GM12875 (cell line): ENCODE measurements at regions not wholly inside any gene's neighbourhood (a gene's known extent, or its start where the extent isn't known, plus 50 kb on each side); places are given as distances from the start of the nearest gene placed in this dataset.

Experiments
- H3K4me3 ChIP-seq: one replicate; pipeline ENCODE4 v1.5.1; 2011; ENCODE audit warnings: low read depth, low read length, control low read depth
- TF ChIP-seq, protein P1 (sequence below): IDR thresholded peaks from 2 replicates; pipeline ENCODE4 v1.5.1; 2011; ENCODE audit warnings: low read depth, mild to moderate bottlenecking, control low read depth, inconsistent platforms, low read length, moderate library complexity, borderline replicate concordance; ENCODE audit not compliant: insufficient read depth

- TF ChIP-seq, protein P1, sequence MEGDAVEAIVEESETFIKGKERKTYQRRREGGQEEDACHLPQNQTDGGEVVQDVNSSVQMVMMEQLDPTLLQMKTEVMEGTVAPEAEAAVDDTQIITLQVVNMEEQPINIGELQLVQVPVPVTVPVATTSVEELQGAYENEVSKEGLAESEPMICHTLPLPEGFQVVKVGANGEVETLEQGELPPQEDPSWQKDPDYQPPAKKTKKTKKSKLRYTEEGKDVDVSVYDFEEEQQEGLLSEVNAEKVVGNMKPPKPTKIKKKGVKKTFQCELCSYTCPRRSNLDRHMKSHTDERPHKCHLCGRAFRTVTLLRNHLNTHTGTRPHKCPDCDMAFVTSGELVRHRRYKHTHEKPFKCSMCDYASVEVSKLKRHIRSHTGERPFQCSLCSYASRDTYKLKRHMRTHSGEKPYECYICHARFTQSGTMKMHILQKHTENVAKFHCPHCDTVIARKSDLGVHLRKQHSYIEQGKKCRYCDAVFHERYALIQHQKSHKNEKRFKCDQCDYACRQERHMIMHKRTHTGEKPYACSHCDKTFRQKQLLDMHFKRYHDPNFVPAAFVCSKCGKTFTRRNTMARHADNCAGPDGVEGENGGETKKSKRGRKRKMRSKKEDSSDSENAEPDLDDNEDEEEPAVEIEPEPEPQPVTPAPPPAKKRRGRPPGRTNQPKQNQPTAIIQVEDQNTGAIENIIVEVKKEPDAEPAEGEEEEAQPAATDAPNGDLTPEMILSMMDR = no peak
- H3K4me3 ChIP-seq = no peak overlapping the region
Observed at GRCh38 chr6:6922166-6922565, 185.6 kb upstream of the RREB1 start.

- TF ChIP-seq, protein P1 = no peak
- H3K4me3 ChIP-seq = no peak overlapping the region
Observed at GRCh38 chr6:6923605-6924004, 184.2 kb upstream of the RREB1 start.

DNA sequence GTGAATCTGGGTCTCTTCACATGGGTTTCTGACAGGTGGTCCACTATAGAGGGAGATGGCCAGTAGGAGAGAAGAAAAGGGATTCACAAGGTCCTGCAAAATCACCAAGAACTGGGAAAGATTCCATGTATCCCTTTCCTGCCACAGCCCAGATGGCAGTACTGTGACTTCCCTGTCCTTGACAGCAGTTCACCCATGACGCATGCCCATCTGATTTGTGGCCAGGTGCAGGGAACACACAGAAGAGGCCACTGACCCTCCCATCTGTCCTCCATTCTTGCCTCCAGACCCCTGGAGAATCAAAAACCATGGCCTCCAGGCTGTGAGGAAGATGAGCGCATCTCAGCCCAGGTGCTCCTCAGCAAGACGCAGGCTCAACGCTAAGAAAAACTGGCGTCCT is 183.1 kb upstream of the RREB1 start:
- TF ChIP-seq, protein P1 = no peak
- no peak overlapping the region for H3K4me3 ChIP-seq

DNA sequence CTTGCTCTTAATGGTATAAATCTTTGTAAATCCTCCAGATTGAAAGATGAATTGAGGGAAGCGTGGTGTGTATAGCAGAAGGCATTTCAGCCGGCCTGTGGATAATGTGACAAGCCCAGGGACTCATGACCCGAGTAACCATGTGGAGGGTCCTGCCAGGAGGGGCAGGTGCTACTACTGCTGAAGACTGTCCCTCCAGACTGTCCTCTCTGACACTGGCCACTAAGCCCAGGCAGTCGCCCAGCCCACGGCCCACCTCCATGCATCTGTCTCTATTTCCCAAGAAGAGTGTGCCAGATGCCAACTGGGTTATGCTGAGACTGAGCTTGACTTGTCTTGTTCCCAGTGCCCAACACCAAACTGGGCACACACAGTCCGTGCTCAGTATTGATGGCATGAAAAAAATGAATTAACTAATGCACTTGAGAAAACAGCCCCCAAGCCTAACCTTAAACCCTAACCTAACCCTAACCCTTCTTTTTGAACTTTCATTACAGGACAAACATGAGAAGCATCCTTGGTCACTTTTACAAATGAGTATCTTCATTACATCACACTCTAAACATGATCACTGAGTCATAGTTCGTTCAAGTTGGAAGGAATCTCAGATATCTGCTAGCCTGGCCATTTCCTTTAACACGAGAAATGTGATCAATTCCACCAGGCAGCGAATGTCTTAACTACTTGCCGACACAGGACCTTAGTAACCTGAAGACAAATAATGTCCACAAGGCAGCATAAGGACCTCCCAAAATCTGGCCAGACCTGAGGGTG is 182.2 kb upstream of the RREB1 start:
- TF ChIP-seq, protein P1 = no peak
- H3K4me3 ChIP-seq = no peak overlapping the region

DNA sequence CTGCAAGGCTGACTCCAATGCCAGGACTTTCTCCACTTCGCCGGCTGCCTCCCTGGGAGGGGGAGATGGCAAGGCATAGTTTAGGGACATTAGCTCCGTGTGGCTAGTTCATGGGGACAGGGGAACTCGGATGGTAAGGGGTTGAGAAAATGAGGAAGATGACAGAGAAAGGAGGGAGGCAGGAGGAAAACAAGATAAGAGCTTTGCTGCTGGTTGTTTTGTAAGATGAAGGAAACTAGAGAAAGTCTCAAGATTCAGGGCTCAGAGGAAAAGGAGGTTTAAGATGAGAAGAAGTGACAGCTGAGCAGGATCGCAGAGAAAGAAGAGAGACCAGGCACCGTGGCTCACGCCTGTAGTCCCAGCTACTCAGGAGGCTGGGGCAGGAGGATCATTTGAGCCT is 180.9 kb upstream of the RREB1 start:
- H3K4me3 ChIP-seq = no peak overlapping the region
- TF ChIP-seq, protein P1 = no peak

DNA sequence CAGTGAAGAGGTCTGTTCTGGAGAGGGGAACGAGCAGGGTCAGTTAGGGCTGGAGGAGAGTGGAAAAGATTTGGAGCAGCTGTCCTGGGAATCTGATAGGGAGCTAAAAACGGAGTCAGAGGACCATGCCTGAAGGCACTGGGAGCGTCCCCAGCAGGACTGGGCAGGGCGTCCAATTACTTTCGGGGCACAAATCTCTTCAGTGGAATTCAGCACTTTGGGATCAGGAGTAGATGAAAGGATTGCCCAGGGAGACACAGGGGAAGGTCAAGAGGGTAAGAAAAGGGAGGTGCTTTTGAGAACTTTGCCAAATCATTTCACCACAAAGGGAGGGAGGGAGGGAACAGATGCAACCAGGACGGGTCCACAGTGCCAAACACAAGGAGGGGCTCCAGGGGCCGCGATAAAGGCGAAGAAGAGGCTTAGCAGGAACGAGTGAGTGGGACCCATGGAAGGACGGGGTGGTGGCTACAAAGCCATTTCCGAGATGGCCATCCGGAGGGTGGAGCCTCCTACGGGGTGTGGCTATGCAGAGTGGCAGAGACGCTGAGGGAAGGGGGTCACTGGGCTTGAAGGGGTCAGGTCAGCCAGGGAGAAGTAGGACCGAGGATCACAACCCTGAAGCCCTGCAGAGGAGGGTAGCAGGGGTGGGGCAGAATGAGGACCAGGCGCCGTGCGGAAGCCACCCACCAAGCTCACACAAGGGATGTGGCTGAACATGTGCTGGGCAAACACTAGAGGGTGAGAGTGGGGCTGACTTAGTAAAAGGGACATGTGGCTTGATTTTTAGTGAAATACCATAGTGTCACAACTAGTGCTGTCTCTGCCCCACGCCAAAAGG is 180.0 kb upstream of the RREB1 start:
- TF ChIP-seq, protein P1 = no peak
- no peak overlapping the region for H3K4me3 ChIP-seq
